Loucy (cell line): ENCODE measurements at regions not wholly inside any gene's neighbourhood (a gene's known extent, or its start where the extent isn't known, plus 50 kb on each side); places are given as distances from the start of the nearest gene placed in this dataset.

ENCODE experiments used
- H2AFZ ChIP-seq: fragments of 200-600 bp; sonication (generic); 2 replicates; pipeline ENCODE4 v1.6.0; 2016; ENCODE audit warnings: antibody characterized with exemption, mild to moderate bottlenecking, low read length, moderate library complexity
- H3F3A ChIP-seq: fragments of 200-600 bp; 2 replicates; pipeline ENCODE4 v1.6.0; 2016; ENCODE audit warnings: antibody characterized with exemption, low read depth, mild to moderate bottlenecking
- H3K27me3 ChIP-seq: fragments of 200-600 bp; sonication (generic); 2 replicates; pipeline ENCODE4 v1.6.1; 2014; ENCODE audit warnings: low read length, mild to moderate bottlenecking; ENCODE audit not compliant: insufficient read depth, poor library complexity, severe bottlenecking
- H3K36me3 ChIP-seq: fragments of 200-600 bp; sonication (generic); 2 replicates; pipeline ENCODE4 v1.6.1; 2016; ENCODE audit warnings: low read length; ENCODE audit not compliant: insufficient read depth
- H3K4me1 ChIP-seq: fragments of 200-600 bp; sonication (generic); 2 replicates; pipeline ENCODE4 v1.5.1; 2014; ENCODE audit warnings: low read length, mild to moderate bottlenecking; ENCODE audit not compliant: insufficient read depth, poor library complexity, severe bottlenecking
- H3K4me2 ChIP-seq: fragments of 200-600 bp; sonication (generic); 2 replicates; pipeline ENCODE4 v1.6.0; 2014; ENCODE audit warnings: antibody characterized with exemption, low read length, low read depth, mild to moderate bottlenecking; ENCODE audit not compliant: poor library complexity, severe bottlenecking
- H3K4me3 ChIP-seq: fragments of 200-600 bp; sonication (generic); 2 replicates; pipeline ENCODE4 v1.5.1; 2014; ENCODE audit warnings: low read length, mild to moderate bottlenecking, mixed read lengths; ENCODE audit not compliant: poor library complexity, severe bottlenecking
- H3K79me2 ChIP-seq: fragments of 200-600 bp; sonication (generic); 2 replicates; pipeline ENCODE4 v1.6.1; 2014; ENCODE audit warnings: low read length; ENCODE audit not compliant: insufficient read depth
- H3K9ac ChIP-seq: fragments of 200-600 bp; sonication (generic); 2 replicates; pipeline ENCODE4 v1.6.0; 2014; ENCODE audit warnings: mild to moderate bottlenecking, low read depth, low read length, moderate library complexity; ENCODE audit not compliant: poor library complexity, severe bottlenecking
- H3K9me2 ChIP-seq: fragments of 200-600 bp; sonication (generic); replicated peaks from 2 replicates; pipeline ENCODE4 v1.6.1; 2016; ENCODE audit warnings: low read depth, low read length, mixed read lengths
- H3K9me3 ChIP-seq: fragments of 200-600 bp; sonication (generic); 2 replicates; pipeline ENCODE4 v1.6.1; 2014; ENCODE audit warnings: mild to moderate bottlenecking, antibody characterized with exemption, low read length, low read depth; ENCODE audit not compliant: insufficient read depth
- H4K20me1 ChIP-seq: fragments of 200-600 bp; sonication (generic); 2 replicates; pipeline ENCODE4 v1.6.0; 2014; ENCODE audit warnings: antibody characterized with exemption, low read length, mild to moderate bottlenecking; ENCODE audit not compliant: insufficient read depth, poor library complexity, severe bottlenecking
- EZH2phosphoT487 ChIP-seq: fragments of 200-600 bp; IDR thresholded peaks from 2 replicates; pipeline ENCODE4 v1.6.1; 2018; ENCODE audit warnings: antibody characterized with exemption, mild to moderate bottlenecking, moderate library complexity, borderline replicate concordance
- TF ChIP-seq, protein P1 (sequence below): fragments of 200-600 bp; sonication (generic); conservative IDR thresholded peaks from 2 replicates; pipeline ENCODE4 v1.5.1; 2014; ENCODE audit warnings: mild to moderate bottlenecking, antibody characterized with exemption, low read length

DNA sequence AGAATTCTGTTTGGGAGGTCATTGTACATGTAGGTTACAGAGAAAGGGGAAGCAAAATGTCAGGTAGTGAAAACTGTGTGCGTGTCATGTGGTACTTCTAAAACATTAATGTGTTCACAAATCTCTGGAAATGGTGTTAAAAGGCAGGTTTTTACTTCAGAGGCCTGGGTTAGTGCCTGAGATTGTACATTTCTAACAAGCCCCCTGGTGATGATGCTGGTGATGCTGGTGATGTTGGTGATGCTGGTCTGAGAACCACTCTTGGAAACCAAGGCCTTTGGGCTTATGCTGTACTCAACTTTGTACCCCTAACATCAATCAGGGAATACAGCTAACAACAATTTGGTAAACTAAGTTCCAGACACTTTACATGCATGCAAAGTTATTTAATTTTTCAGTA is 187.1 kb downstream of the SCG2 start:
- H3K79me2 ChIP-seq, result no peaks in the 10 kb centered on the region
- no peak overlapping the region for H3K4me3 ChIP-seq
- H3K36me3 ChIP-seq, result no peaks in the 10 kb centered on the region
- H3K9me3 ChIP-seq, result no peaks in the 10 kb centered on the region
- H4K20me1 ChIP-seq, result no peaks in the 10 kb centered on the region
- H2AFZ ChIP-seq, result no peak overlapping the region
- no peak overlapping the region for H3K9ac ChIP-seq
- H3K27me3 ChIP-seq, result no peaks in the 10 kb centered on the region
- no peaks in the 10 kb centered on the region for H3K9me2 ChIP-seq
- H3F3A ChIP-seq, result no peaks in the 10 kb centered on the region
- TF ChIP-seq, protein P1, sequence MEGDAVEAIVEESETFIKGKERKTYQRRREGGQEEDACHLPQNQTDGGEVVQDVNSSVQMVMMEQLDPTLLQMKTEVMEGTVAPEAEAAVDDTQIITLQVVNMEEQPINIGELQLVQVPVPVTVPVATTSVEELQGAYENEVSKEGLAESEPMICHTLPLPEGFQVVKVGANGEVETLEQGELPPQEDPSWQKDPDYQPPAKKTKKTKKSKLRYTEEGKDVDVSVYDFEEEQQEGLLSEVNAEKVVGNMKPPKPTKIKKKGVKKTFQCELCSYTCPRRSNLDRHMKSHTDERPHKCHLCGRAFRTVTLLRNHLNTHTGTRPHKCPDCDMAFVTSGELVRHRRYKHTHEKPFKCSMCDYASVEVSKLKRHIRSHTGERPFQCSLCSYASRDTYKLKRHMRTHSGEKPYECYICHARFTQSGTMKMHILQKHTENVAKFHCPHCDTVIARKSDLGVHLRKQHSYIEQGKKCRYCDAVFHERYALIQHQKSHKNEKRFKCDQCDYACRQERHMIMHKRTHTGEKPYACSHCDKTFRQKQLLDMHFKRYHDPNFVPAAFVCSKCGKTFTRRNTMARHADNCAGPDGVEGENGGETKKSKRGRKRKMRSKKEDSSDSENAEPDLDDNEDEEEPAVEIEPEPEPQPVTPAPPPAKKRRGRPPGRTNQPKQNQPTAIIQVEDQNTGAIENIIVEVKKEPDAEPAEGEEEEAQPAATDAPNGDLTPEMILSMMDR, result no peak
- TF ChIP-seq EZH2phosphoT487, result no peak
- H3K4me1 ChIP-seq, result no peaks in the 10 kb centered on the region
- no peak overlapping the region for H3K4me2 ChIP-seq

DNA sequence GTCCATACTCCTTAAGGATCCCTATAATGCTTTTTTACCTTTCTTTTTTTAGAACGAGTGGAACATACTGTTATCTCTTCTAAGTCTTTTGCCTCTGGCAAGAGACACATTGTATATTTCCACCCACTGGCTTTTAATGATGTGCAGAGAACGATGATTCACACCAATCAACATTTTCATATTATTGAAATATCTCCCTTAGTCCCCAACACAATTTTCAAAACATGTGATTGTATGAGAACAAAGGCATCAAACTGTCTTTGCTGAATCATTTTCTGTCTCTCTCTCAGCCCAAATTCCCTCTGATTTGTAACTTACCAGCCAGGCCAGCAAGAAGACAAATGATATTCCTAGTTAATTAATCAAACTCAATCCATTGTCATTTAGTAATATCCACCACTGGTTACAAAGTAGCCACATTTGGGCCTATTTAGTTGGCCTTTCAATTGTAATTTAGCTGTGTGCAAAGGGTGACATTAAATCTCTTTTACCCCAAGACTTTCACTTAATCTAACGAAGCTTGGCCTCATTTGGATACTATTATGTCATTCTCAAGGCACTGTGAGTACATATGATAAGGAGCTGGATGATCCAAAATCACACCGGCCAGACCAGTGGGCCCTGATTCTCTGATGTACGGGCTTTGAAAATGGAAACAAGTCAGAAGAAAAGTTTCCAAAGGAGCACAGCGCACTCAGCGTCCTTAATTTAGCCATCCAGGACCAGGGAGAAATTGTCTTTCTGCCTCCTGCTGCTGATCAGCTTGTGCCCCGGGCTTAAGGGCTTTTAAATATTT is 185.1 kb downstream of the SCG2 start:
- Histone ChIP-seq H3K79me2 (no peaks in the 10 kb centered on the region), H3K36me3 (no peaks in the 10 kb centered on the region), H3K27me3 (no peaks in the 10 kb centered on the region), H3K9me3 (no peaks in the 10 kb centered on the region), H4K20me1 (no peaks in the 10 kb centered on the region), H3K4me2 (no peak overlapping the region), H2AFZ (no peak overlapping the region), H3K9me2 (no peaks in the 10 kb centered on the region), H3K9ac (no peak overlapping the region), H3K4me3 (no peak overlapping the region), H3F3A (no peaks in the 10 kb centered on the region), H3K4me1 (no peaks in the 10 kb centered on the region)
- TF ChIP-seq, protein P1, result no peak
- TF ChIP-seq EZH2phosphoT487, result no peak

- no peak for TF ChIP-seq EZH2phosphoT487
- TF ChIP-seq, protein P1, result no peak
- H3K9me2 ChIP-seq, result no peaks in the 10 kb centered on the region
- H3K4me3 ChIP-seq, result no peak overlapping the region
Measured at GRCh38 chr2:223418131-223418530, 184.0 kb downstream of the SCG2 start.

More at GRCh38 chr2:223418131-223418530, 184.0 kb downstream of the SCG2 start:
- Histone ChIP-seq H3K27me3 (no peaks in the 10 kb centered on the region), H4K20me1 (no peaks in the 10 kb centered on the region), H3F3A (no peaks in the 10 kb centered on the region), H3K79me2 (no peaks in the 10 kb centered on the region), H3K36me3 (no peaks in the 10 kb centered on the region), H3K4me1 (no peaks in the 10 kb centered on the region), H3K9ac (no peak overlapping the region), H2AFZ (no peak overlapping the region), H3K9me3 (no peaks in the 10 kb centered on the region), H3K4me2 (no peak overlapping the region)
